GM18861 (cell line): ENCODE measurements at regions not wholly inside any gene's neighbourhood (a gene's known extent, or its start where the extent isn't known, plus 50 kb on each side); places are given as distances from the start of the nearest gene placed in this dataset.
A peak's percentile ranks its signal among the peaks of the same experiment; 100 is the strongest.
"Not testable (repeated sequence)": the region's sequence is repeated elsewhere in the genome, so short reads cannot be mapped to it uniquely, and the experiment has no call there.

ENCODE experiments used
- ATAC-seq: cut with Tn5 transposase; IDR thresholded peaks from one replicate; pipeline ENCODE4 v1.9.1; 2021; ENCODE audit not compliant: unreplicated experiment

GRCh38 chr9:117775591-117775990 lies 71.4 kb downstream of the TLR4 start:
- no peak for ATAC-seq

- ATAC-seq, result no peak
Measured at GRCh38 chr9:117777823-117778222, 73.6 kb downstream of the TLR4 start.

GRCh38 chr9:117779760-117780159 lies 75.6 kb downstream of the TLR4 start:
- no peak for ATAC-seq

- ATAC-seq, result peak; percentile 49
Measured at GRCh38 chr9:117782931-117783788, 79.0 kb downstream of the TLR4 start.

- ATAC-seq, result peak; percentile 94
Measured at GRCh38 chr9:117783828-117784227, 79.6 kb downstream of the TLR4 start.

DNA sequence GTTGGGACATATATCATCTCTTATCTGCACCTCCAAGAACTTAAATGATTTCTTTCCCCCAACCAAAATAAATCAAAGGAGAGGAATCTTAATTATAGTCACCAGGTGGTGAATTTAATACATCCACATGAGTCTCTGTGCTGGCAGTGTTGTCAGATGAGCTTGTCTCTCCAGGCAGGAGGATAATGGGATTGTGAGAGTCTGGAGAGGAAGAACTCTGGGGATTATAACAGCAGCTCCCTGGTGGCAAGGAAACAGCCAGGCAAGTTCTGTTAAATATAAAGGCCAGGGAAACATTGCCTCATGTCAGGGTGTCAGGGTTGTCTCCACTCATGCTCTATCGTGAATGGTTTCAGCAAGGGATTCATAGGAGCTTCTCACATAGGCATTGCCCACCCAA lies 80.8 kb downstream of the TLR4 start:
- ATAC-seq, result no peak

DNA sequence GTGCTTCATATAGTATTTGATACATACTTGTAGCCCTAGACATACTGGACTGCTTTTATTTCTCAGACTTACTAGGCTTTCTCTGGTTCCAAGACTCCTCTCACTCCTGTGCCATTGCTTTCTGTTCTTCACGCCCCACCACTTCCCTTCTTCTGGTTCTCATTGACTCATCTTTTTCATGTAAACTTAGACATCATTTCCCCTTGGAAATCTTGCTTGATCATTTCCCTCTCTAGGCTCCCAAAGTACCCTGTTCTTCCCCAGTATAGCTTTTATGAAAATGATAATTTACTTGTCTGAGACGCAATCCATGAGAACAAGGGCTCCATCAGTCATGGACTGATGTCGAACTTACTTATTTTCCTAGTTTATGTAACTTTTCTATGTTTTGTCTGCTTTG lies 83.5 kb downstream of the TLR4 start:
- no peak for ATAC-seq

- no peak for ATAC-seq
Measured at GRCh38 chr9:117795271-117795670, 91.1 kb downstream of the TLR4 start.

GRCh38 chr9:117796681-117797080 lies 92.5 kb downstream of the TLR4 start:
- no peak for ATAC-seq

DNA sequence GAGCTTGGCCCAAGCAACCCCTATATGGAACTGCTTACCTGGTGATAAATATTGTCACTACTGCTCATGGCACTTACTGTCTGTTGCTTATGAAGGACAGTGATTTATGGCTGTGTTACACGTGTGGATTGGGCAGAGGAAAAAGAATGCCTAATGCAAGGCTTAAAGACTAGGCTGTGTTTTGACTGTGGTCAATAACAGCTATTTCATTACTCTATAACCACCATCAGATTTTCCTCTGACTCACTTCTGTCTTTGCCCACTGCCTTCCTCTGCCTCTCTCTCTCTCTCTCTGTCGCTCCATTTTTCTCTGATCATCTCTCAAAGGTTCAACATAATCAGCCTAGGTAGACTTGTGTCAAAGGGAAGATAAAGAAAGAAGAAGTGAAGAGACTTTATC lies 96.2 kb downstream of the TLR4 start:
- no peak for ATAC-seq

DNA sequence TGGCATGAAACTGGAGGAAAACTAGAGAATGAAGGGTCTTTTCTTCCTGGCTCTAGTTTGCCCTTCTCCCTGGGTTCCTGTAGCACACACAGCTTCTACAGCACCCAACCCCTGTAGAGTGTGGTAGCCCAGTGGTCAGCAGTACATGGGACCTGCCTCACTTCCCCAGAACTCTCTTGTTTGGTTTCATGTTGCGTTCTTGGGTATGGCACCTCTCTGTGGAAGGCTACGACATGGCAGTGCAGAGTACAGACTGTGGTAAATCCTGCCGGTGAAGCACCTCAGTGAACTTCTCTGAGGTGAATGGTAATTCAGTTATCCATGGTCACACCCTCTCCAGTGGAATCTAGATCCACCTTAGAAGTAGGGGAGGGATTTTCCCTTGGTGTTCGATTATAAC lies 105.5 kb downstream of the TLR4 start:
- ATAC-seq, result no peak

DNA sequence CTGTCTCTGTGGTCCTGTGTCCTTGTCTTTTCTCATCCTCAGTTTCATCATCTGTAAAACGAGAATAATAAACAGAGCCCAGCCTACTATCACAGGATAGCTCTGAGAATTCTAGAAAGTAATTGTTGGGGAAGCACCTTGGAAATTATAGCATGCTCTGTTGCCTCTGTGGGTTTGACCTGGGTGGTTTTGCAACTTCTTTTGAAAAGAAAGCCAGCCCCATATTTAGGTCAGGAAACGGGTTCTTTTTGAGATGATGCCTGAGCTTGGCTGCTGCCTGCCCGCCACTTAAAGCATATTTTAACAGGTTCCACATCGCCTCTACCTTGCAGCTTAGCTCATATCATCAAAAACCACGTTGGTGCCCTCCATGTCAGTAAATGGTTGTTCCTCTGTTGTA lies 111.1 kb downstream of the TLR4 start:
- ATAC-seq, result peak; percentile 83

DNA sequence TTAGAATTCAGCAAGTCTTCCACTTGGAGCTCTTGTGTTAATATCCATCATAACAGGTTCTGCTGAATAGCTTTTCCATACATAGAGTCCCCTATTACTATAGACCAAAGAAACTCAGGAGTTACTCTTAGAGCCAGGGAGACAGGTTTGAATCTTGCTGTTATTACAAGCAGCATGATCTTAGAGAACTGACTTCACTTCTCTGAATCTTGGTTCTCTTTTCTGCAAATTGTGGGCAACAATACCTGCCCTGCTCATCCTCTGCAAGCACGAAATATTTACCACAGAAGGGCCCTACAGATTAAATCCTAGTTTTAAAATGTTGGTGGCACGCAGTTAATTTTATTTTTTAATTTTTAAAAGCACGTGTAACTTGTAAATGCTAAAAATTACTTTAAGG lies 111.7 kb downstream of the TLR4 start:
- no peak for ATAC-seq

DNA sequence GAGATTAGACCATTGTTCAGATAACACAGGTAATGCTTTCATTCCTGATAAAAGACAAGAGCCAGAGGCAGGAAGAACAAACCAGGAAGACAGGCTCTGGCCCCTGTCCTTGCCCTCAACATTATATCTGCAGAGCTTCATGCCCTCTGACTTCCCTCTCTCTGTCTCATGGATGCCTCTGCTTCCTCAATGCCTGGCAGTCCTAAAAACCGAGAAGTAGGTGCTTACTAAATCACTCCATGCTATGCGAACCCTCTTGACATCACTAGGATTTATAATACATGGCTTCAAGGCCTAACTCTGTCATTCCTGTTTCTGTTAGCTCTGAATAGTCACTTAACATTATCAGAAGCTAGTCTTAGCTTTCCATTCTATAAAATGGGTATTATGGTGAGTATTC lies 117.8 kb downstream of the TLR4 start:
- no peak for ATAC-seq

DNA sequence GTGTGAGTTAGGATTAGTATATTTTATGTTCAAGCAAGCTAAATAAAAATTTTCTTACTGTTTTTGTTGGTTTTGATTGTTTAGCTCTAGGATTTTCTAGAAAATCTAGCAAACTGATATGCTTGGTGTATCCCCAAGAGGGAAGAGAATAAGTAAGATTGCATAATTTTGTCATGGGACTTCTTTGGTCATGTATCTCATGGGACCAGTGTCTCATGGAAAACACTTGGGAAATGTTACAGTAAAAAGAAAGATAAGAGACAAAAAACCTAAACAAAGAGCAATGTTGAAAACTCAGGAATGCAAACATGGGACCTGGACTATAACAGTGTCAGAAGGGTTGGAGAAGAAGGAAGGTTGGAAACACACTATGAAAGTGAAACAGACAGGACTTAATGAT lies 119.4 kb downstream of the TLR4 start:
- no peak for ATAC-seq

DNA sequence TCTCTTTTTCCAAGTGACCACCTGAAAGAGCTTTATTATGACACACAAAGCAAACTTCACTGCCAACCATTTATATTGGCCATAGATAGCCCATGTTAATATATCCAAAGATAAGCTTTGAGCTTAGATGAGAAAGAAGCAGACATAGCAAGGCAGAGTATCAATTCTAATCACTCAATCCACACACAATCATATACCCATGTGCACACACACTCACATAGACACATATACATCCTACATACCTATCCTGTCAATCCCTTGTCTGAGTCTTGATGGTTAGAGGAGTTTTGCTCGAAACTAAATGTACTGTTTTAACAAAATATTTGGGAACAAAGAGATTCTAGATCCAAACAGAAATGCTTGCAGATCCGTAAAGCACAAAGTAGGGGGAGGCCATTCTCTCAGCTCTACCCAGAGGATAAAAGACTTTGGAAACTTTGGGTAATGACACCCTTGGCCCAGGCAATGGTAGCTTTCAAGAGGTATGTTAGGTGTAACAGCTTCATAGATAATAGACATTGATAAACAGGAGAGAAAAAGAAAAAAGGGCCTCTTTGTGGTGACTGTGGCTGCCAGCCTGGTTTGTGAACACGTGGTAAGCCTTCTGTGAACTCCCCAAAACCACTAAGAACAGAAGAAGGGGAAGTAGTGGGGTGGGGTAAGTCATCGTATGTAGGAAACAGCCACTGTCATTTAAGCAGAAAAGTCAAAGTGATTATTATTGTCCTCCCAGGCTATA lies 121.6 kb downstream of the TLR4 start:
- ATAC-seq, result peak; percentile 94

DNA sequence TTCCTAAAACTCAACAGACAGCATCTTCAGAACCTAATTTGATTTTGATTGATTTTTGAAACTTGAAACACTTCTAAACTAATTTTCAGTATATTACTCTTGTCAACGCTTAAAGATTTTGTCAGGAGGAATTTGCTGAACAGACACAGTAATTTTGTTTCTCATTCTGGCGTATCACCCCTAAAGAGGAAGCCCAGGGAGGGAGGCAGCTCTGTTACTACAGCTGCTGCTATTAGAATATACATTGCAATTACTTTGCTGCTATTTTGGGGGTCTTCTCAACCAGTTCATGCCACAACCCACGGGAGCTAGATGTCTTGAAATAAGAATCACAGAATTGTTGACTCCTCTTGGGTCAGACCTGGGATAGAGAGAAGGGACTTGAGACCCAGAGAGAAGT lies 122.6 kb downstream of the TLR4 start:
- ATAC-seq, result no peak

DNA sequence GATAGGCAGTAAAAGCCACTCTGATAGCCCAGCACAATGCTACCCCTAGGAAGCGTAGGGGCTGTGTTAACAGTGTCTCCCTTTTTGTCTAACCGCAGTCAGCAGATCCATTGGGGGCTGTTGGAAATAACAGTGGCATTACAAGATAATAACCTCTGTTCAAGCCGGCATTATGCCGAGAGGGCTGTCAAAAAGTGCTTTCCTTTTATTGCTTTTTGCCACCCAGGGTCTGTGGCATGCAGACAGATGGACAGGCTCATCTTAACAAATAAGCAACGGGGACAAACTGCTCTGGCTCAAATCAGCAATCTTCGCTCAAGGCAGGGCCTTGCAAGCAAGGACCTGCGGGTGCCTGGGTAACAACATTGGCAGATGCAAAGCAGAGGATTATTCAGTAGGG lies 123.3 kb downstream of the TLR4 start:
- ATAC-seq, result no peak

DNA sequence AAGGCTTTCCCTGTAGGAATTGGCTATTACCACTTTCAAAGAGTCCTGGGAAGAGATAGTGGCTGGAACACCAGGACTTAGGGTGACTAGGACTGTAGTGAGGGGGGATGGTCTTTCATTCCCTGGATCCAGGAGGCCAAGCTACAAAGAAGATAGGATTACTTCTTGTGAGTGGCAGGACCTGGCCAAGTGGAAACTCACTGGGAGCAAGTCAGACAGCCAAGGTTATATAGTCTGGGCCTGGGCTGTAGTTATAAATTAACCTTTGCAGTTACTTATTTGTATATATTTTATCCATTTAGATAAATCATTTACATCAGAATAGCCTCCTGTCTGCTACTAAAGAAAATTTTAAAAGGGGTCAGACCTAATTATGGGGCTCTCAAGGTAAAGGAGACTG lies 124.3 kb downstream of the TLR4 start:
- no peak for ATAC-seq

DNA sequence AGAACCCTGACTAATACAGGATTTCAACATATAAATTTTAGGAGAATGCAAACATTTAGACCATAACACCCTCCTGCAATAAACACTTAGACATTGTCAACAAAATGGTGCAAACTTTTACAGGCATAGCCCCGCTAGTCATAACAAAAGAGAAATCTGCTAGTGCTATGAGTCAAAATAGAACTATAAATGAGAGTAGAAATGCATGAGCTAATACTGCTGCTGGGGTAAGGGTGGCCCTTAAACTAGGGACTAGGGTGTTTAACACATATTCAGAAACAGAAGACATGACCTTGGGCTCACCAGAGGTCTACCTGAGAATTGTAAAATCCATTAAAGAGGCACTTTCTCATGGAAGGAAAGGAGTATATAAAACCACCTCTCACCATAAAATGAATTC lies 131.6 kb downstream of the TLR4 start:
- peak; percentile 91 for ATAC-seq

- ATAC-seq, result no peak
Measured at GRCh38 chr9:117839862-117840261, 135.7 kb downstream of the TLR4 start.

DNA sequence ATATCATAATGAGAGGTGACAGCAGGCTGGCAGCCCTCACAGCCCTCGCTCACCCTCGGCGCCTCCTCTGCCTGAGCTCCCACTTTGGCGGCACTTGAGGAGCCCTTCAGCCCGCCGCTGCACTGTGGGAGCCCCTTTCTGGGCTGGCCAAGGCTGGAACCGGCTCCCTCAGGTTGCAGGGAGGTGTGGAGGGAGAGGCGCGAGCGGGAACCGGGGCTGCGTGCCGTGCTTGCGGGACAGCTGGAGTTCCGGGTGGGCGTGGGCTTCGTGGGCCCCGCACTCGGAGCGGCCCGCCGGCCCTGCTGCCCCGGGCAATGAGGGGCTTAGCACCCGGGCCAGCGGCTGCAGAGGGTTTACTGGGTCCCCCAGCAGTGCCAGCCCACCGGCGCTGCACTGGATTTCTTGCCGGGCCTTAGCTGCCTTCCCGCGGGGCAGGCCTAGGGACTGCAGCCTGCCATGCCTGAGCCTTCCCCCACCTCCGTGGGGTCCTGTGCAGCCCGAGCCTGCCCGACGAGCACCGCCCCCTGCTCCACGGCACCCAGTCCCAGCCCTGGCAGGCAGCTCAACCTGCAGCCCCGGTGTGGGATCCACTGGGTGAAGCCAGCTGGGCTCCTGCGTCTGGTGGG lies 147.7 kb downstream of the TLR4 start:
- ATAC-seq, result not testable (repeated sequence)
